ENCODE measurements at regions not wholly inside any gene's neighbourhood (a gene's known extent, or its start where the extent isn't known, plus 50 kb on each side); places are given as distances from the start of the nearest gene placed in this dataset.

DNA sequence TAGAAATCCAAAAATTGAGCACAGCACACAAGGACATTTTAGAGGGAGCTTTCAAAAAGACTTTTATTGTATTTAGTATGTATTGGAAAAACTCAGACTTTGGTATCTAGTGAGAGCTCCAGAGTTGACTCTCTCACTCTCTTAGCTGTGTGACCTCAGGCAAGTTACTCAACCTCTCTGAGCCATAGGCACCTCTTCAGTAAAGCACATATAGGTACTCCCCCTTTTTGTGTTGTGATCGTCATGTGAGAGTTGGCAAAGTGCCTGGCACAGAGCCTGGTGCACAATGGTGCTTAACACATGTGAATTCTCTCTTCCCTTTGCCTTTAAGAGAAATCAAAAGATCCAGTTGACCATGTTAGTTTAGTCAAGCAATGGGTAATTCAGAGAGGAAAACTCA lies 186.2 kb downstream of the TMEM38B start:
- TF ChIP-seq, protein P1, sequence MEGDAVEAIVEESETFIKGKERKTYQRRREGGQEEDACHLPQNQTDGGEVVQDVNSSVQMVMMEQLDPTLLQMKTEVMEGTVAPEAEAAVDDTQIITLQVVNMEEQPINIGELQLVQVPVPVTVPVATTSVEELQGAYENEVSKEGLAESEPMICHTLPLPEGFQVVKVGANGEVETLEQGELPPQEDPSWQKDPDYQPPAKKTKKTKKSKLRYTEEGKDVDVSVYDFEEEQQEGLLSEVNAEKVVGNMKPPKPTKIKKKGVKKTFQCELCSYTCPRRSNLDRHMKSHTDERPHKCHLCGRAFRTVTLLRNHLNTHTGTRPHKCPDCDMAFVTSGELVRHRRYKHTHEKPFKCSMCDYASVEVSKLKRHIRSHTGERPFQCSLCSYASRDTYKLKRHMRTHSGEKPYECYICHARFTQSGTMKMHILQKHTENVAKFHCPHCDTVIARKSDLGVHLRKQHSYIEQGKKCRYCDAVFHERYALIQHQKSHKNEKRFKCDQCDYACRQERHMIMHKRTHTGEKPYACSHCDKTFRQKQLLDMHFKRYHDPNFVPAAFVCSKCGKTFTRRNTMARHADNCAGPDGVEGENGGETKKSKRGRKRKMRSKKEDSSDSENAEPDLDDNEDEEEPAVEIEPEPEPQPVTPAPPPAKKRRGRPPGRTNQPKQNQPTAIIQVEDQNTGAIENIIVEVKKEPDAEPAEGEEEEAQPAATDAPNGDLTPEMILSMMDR (IDR thresholded peaks at IDR 0.05; ENCODE audit: low read depth, low read length): no peak
- no peak for TF ChIP-seq POLR2A (IDR thresholded peaks at IDR 0.05; ENCODE audit: extremely low read depth, insufficient read length)
- TF ChIP-seq, protein P2, sequence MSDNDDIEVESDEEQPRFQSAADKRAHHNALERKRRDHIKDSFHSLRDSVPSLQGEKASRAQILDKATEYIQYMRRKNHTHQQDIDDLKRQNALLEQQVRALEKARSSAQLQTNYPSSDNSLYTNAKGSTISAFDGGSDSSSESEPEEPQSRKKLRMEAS (IDR thresholded peaks at IDR 0.05; ENCODE audit: low read depth, low read length): no peak

All from NB4 (cell line).